Hepatic stellate cell (primary cell): ENCODE measurements at regions not wholly inside any gene's neighbourhood (a gene's known extent, or its start where the extent isn't known, plus 50 kb on each side); places are given as distances from the start of the nearest gene placed in this dataset.

Source experiments
- DNase-seq: peaks from one replicate; pipeline ENCODE4 v3.0.0; 2011; ENCODE audit warnings: low spot score

- no peak for DNase-seq
Measured at GRCh38 chr4:32988165-32988811, 2268.1 kb downstream of the PCDH7 start.

- DNase-seq = no peak
Measured at GRCh38 chr4:32991663-32992062, 2271.5 kb downstream of the PCDH7 start.

- no peak for DNase-seq
Measured at GRCh38 chr4:32994981-32995881, 2275.1 kb downstream of the PCDH7 start.

GRCh38 chr4:33013282-33013681 lies 2293.1 kb downstream of the PCDH7 start:
- DNase-seq = no peak

- DNase-seq = no peak
Measured at GRCh38 chr4:33025236-33025635, 2305.1 kb downstream of the PCDH7 start.

- DNase-seq = no peak
Measured at GRCh38 chr4:33029976-33030375, 2309.8 kb downstream of the PCDH7 start.

GRCh38 chr4:33031328-33031727 lies 2311.2 kb downstream of the PCDH7 start:
- no peak for DNase-seq

- no peak for DNase-seq
Measured at GRCh38 chr4:33037464-33037863, 2317.3 kb downstream of the PCDH7 start.

GRCh38 chr4:33045334-33045733 lies 2325.2 kb downstream of the PCDH7 start:
- no peak for DNase-seq

GRCh38 chr4:33052241-33052640 lies 2332.1 kb downstream of the PCDH7 start:
- DNase-seq = no peak

GRCh38 chr4:33054161-33054560 lies 2334.0 kb downstream of the PCDH7 start:
- no peak for DNase-seq

GRCh38 chr4:33054656-33055196 lies 2334.6 kb downstream of the PCDH7 start:
- DNase-seq = no peak

- DNase-seq = no peak
Measured at GRCh38 chr4:33057736-33058135, 2337.6 kb downstream of the PCDH7 start.

GRCh38 chr4:33058998-33059397 lies 2338.8 kb downstream of the PCDH7 start:
- no peak for DNase-seq

- no peak for DNase-seq
Measured at GRCh38 chr4:33060674-33061542, 2340.7 kb downstream of the PCDH7 start.

- DNase-seq = no peak
Measured at GRCh38 chr4:33061727-33062126, 2341.6 kb downstream of the PCDH7 start.

- no peak for DNase-seq
Measured at GRCh38 chr4:33062155-33062806, 2342.1 kb downstream of the PCDH7 start.

GRCh38 chr4:33063241-33063640 lies 2343.1 kb downstream of the PCDH7 start:
- no peak for DNase-seq

GRCh38 chr4:33064238-33064637 lies 2344.1 kb downstream of the PCDH7 start:
- DNase-seq = no peak

GRCh38 chr4:33065749-33066148 lies 2345.6 kb downstream of the PCDH7 start:
- DNase-seq = no peak

- DNase-seq = no peak
Measured at GRCh38 chr4:33067221-33067620, 2347.1 kb downstream of the PCDH7 start.

GRCh38 chr4:33068539-33068938 lies 2348.4 kb downstream of the PCDH7 start:
- no peak for DNase-seq
